ENCODE measurements at regions not wholly inside any gene's neighbourhood (a gene's known extent, or its start where the extent isn't known, plus 50 kb on each side); places are given as distances from the start of the nearest gene placed in this dataset.

DNA sequence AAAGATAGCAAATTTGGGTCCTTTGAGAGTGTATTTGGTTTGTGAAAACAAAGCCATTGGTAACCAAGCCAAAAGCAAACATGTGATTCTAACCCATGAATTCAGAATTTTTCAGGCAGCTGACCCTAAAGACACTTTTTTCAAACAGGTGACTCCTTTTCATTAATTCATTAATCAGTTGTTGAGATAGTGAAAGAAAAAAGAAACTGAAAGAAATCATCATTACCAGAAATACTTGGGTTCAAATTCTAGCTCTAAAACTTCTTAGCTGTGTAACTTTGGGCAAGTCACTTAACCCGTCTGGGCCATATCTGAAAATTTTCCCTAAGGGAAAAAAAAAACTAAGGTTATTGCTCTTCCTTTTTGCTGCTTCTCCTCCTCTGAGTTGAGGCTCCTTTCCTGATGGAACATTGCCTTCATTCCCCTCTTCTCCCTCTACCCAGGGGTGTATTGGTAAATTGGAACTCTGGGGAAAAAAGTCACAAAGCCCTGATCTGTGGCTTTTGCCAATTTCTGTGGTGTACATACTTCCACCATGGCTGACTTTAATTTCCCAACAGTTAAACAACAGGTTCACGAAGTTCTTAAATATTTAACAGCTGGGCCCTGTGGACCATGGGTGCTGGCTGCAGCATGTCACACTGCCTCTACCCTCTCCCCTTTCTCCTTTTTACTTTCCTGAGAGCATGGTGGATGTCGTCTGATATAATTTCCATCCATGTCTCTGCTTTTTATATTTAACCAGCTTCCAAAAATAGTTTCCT is 120.3 kb downstream of the ASB7 start:
- TF ChIP-seq POLR2A (conservative IDR thresholded peaks at IDR 0.05) (no peak), ZNF696 (CRISPR knock-in tag; conservative IDR thresholded peaks at IDR 0.05) (no peak), RBM14 (IDR thresholded peaks at IDR 0.05; ENCODE audit: borderline replicate concordance, insufficient read depth, low read depth, low read length) (no peak), ZNF766 (CRISPR knock-in tag; conservative IDR thresholded peaks at IDR 0.05) (no peak), ETV6 (IDR thresholded peaks at IDR 0.05; ENCODE audit: borderline replicate concordance in 1 of 2, low read depth in 2 of 2, low read length in 1 of 2) (no peak), ETV6 (CRISPR knock-in tag; IDR thresholded peaks at IDR 0.05; ENCODE audit: borderline replicate concordance) (no peak), SRSF9 (IDR thresholded peaks at IDR 0.05; ENCODE audit: borderline replicate concordance, low read depth, low read length) (no peak), EZH2 (IDR thresholded peaks at IDR 0.05; ENCODE audit: borderline replicate concordance, low read depth, low read length) (no peak), POU5F1 (IDR thresholded peaks at IDR 0.05; ENCODE audit: borderline replicate concordance, low read depth, low read length, partially characterized antibody) (no peak), SAP30 (IDR thresholded peaks at IDR 0.05; ENCODE audit: borderline replicate concordance, insufficient read depth, low read depth, low read length, poor library complexity, severe bottlenecking) (no peak)
- TF ChIP-seq, protein P1, sequence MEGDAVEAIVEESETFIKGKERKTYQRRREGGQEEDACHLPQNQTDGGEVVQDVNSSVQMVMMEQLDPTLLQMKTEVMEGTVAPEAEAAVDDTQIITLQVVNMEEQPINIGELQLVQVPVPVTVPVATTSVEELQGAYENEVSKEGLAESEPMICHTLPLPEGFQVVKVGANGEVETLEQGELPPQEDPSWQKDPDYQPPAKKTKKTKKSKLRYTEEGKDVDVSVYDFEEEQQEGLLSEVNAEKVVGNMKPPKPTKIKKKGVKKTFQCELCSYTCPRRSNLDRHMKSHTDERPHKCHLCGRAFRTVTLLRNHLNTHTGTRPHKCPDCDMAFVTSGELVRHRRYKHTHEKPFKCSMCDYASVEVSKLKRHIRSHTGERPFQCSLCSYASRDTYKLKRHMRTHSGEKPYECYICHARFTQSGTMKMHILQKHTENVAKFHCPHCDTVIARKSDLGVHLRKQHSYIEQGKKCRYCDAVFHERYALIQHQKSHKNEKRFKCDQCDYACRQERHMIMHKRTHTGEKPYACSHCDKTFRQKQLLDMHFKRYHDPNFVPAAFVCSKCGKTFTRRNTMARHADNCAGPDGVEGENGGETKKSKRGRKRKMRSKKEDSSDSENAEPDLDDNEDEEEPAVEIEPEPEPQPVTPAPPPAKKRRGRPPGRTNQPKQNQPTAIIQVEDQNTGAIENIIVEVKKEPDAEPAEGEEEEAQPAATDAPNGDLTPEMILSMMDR (IDR thresholded peaks at IDR 0.05 in 2 of 3, conservative IDR thresholded peaks at IDR 0.05 in 1 of 3; ENCODE audit: insufficient read depth in 2 of 3, low read depth in 1 of 3, low read length in 3 of 3): no peak
- TF ChIP-seq, protein P2, sequence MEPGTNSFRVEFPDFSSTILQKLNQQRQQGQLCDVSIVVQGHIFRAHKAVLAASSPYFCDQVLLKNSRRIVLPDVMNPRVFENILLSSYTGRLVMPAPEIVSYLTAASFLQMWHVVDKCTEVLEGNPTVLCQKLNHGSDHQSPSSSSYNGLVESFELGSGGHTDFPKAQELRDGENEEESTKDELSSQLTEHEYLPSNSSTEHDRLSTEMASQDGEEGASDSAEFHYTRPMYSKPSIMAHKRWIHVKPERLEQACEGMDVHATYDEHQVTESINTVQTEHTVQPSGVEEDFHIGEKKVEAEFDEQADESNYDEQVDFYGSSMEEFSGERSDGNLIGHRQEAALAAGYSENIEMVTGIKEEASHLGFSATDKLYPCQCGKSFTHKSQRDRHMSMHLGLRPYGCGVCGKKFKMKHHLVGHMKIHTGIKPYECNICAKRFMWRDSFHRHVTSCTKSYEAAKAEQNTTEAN (CRISPR knock-in tag; IDR thresholded peaks at IDR 0.05): no peak
- TF ChIP-seq, protein P3, sequence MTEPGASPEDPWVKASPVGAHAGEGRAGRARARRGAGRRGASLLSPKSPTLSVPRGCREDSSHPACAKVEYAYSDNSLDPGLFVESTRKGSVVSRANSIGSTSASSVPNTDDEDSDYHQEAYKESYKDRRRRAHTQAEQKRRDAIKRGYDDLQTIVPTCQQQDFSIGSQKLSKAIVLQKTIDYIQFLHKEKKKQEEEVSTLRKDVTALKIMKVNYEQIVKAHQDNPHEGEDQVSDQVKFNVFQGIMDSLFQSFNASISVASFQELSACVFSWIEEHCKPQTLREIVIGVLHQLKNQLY (CRISPR knock-in tag; conservative IDR thresholded peaks at IDR 0.05): no peak

Data from K562 (cell line).